Activated CD8-positive, alpha-beta memory T cell treated with anti-CD3 and anti-CD28 coated beads, Interleukin-2, amount 10 ng/mL, durations not matched to agents 7 days and 5 days (primary cell): ENCODE measurements at regions not wholly inside any gene's neighbourhood (a gene's known extent, or its start where the extent isn't known, plus 50 kb on each side); places are given as distances from the start of the nearest gene placed in this dataset.

Experiments
- ATAC-seq: fragments of 150-1000 bp; cut with Tn5 transposase; one replicate; pipeline ENCODE4 v1.10.0; 2021; ENCODE audit warnings: moderate library complexity
- CTCF ChIA-PET: fragments of 350-600 bp; sonication (Branson Sonifier 250); formaldehyde crosslinking; loops from one replicate; lab custom pipeline; 2021; ENCODE audit warnings: antibody characterized with exemption; lab: Charles Lee
- DNase-seq: peaks from one replicate; pipeline ENCODE4 v3.0.0-alpha.2; 2020
- H3K27ac Mint-ChIP-seq: one replicate; pipeline ENCODE4 v1.8.0; 2021; ENCODE audit warnings: mild to moderate bottlenecking, mixed read lengths
- H3K27me3 Mint-ChIP-seq: one replicate; pipeline ENCODE4 v1.8.0; 2021; ENCODE audit warnings: mixed read lengths
- H3K36me3 Mint-ChIP-seq: one replicate; pipeline ENCODE4 v1.8.0; 2021; ENCODE audit warnings: mild to moderate bottlenecking, mixed read lengths
- H3K4me1 Mint-ChIP-seq: one replicate; pipeline ENCODE4 v1.8.0; 2021; ENCODE audit warnings: mixed read lengths
- H3K4me3 Mint-ChIP-seq: one replicate; pipeline ENCODE4 v1.8.0; 2021; ENCODE audit warnings: mild to moderate bottlenecking, moderate library complexity, mixed read lengths
- H3K9me3 Mint-ChIP-seq: one replicate; pipeline ENCODE4 v1.8.0; 2022; ENCODE audit warnings: low read depth, mixed read lengths

GRCh38 chr5:1951165-1951816, 68.6 kb upstream of the IRX4 start:
- CTCF ChIA-PET = no interaction called here
- H3K4me1 Mint-ChIP-seq = no peaks in the 10 kb centered on the region
- DNase-seq (no peak), ATAC-seq (no peak)
- no peaks in the 10 kb centered on the region for H3K36me3 Mint-ChIP-seq
- H3K9me3 Mint-ChIP-seq = no peaks in the 10 kb centered on the region
- H3K4me3 Mint-ChIP-seq = no peak overlapping the region
- H3K27ac Mint-ChIP-seq = no peak overlapping the region
- peaks cover 20% of the 10 kb centered on the region for H3K27me3 Mint-ChIP-seq

GRCh38 chr5:1950708-1951103, 68.0 kb upstream of the IRX4 start:
- H3K27me3 Mint-ChIP-seq = peaks cover 20% of the 10 kb centered on the region
- CTCF ChIA-PET = no interaction called here
- no peaks in the 10 kb centered on the region for H3K4me1 Mint-ChIP-seq
- H3K27ac Mint-ChIP-seq = no peak overlapping the region
- no peaks in the 10 kb centered on the region for H3K9me3 Mint-ChIP-seq
- DNase-seq (no peak), ATAC-seq (no peak)
- H3K36me3 Mint-ChIP-seq = no peaks in the 10 kb centered on the region
- H3K4me3 Mint-ChIP-seq = no peak overlapping the region

GRCh38 chr5:1950096-1950707, 67.5 kb upstream of the IRX4 start:
- H3K4me3 Mint-ChIP-seq = no peak overlapping the region
- no peak for DNase-seq
- H3K27me3 Mint-ChIP-seq = peaks cover 20% of the 10 kb centered on the region
- no peak for ATAC-seq
- H3K9me3 Mint-ChIP-seq = no peaks in the 10 kb centered on the region
- no peaks in the 10 kb centered on the region for H3K36me3 Mint-ChIP-seq
- H3K27ac Mint-ChIP-seq = no peak overlapping the region
- CTCF ChIA-PET = no interaction called here
- no peaks in the 10 kb centered on the region for H3K4me1 Mint-ChIP-seq

- DNase-seq (no peak), ATAC-seq (no peak)
- no peaks in the 10 kb centered on the region for H3K9me3 Mint-ChIP-seq
- peaks cover 23% of the 10 kb centered on the region for H3K27me3 Mint-ChIP-seq
- no peak overlapping the region for H3K4me3 Mint-ChIP-seq
- no peak overlapping the region for H3K27ac Mint-ChIP-seq
- no peaks in the 10 kb centered on the region for H3K36me3 Mint-ChIP-seq
- H3K4me1 Mint-ChIP-seq = no peaks in the 10 kb centered on the region
- CTCF ChIA-PET = no interaction called here
Measured at GRCh38 chr5:1949253-1949652, 66.5 kb upstream of the IRX4 start.

GRCh38 chr5:1948663-1949191, 66.0 kb upstream of the IRX4 start:
- H3K9me3 Mint-ChIP-seq = no peaks in the 10 kb centered on the region
- no peak for DNase-seq
- H3K27me3 Mint-ChIP-seq = peaks cover 23% of the 10 kb centered on the region
- no peak overlapping the region for H3K27ac Mint-ChIP-seq
- no peaks in the 10 kb centered on the region for H3K36me3 Mint-ChIP-seq
- H3K4me1 Mint-ChIP-seq = no peaks in the 10 kb centered on the region
- no peak for ATAC-seq
- CTCF ChIA-PET = no interaction called here
- no peak overlapping the region for H3K4me3 Mint-ChIP-seq

GRCh38 chr5:1948111-1948510, 65.4 kb upstream of the IRX4 start:
- Mint-ChIP-seq H3K4me1 (no peaks in the 10 kb centered on the region), H3K27me3 (peaks cover 19% of the 10 kb centered on the region), H3K9me3 (no peaks in the 10 kb centered on the region), H3K36me3 (no peaks in the 10 kb centered on the region), H3K4me3 (no peak overlapping the region), H3K27ac (no peak overlapping the region)
- DNase-seq = no peak
- ATAC-seq = no peak
- CTCF ChIA-PET = no interaction called here

GRCh38 chr5:1946776-1947175, 64.1 kb upstream of the IRX4 start:
- CTCF ChIA-PET = no interaction called here
- H3K4me3 Mint-ChIP-seq = no peak overlapping the region
- peaks cover 12% of the 10 kb centered on the region for H3K27me3 Mint-ChIP-seq
- H3K36me3 Mint-ChIP-seq = no peaks in the 10 kb centered on the region
- DNase-seq (no peak), ATAC-seq (no peak)
- H3K27ac Mint-ChIP-seq = no peak overlapping the region
- no peaks in the 10 kb centered on the region for H3K9me3 Mint-ChIP-seq
- no peaks in the 10 kb centered on the region for H3K4me1 Mint-ChIP-seq

- Mint-ChIP-seq H3K4me3 (no peak overlapping the region), H3K27ac (no peak overlapping the region), H3K36me3 (no peaks in the 10 kb centered on the region), H3K9me3 (no peaks in the 10 kb centered on the region), H3K27me3 (peaks cover 12% of the 10 kb centered on the region), H3K4me1 (no peaks in the 10 kb centered on the region)
- ATAC-seq (no peak), DNase-seq (no peak)
- CTCF ChIA-PET = no interaction called here
Measured at GRCh38 chr5:1946122-1946677, 63.5 kb upstream of the IRX4 start.

- H3K27ac Mint-ChIP-seq = no peak overlapping the region
- DNase-seq = no peak
- CTCF ChIA-PET = no interaction called here
Measured at GRCh38 chr5:1945606-1946005, 62.9 kb upstream of the IRX4 start.

GRCh38 chr5:1944408-1944807, 61.7 kb upstream of the IRX4 start:
- Mint-ChIP-seq H3K36me3 (no peaks in the 10 kb centered on the region), H3K9me3 (no peaks in the 10 kb centered on the region), H3K4me3 (no peak overlapping the region), H3K4me1 (no peaks in the 10 kb centered on the region), H3K27ac (no peak overlapping the region), H3K27me3 (peaks cover 16% of the 10 kb centered on the region)
- CTCF ChIA-PET = no interaction called here
- ATAC-seq (no peak), DNase-seq (no peak)

More at GRCh38 chr5:1945606-1946005, 62.9 kb upstream of the IRX4 start:
- no peak for ATAC-seq
- no peaks in the 10 kb centered on the region for H3K9me3 Mint-ChIP-seq
- no peaks in the 10 kb centered on the region for H3K4me1 Mint-ChIP-seq
- H3K4me3 Mint-ChIP-seq = no peak overlapping the region
- no peaks in the 10 kb centered on the region for H3K36me3 Mint-ChIP-seq
- peaks cover 12% of the 10 kb centered on the region for H3K27me3 Mint-ChIP-seq

- ATAC-seq (no peak), DNase-seq (no peak)
- Mint-ChIP-seq H3K27me3 (peaks cover 16% of the 10 kb centered on the region), H3K4me1 (no peaks in the 10 kb centered on the region), H3K9me3 (no peaks in the 10 kb centered on the region), H3K4me3 (no peak overlapping the region), H3K27ac (no peak overlapping the region), H3K36me3 (no peaks in the 10 kb centered on the region)
- CTCF ChIA-PET = no interaction called here
Measured at GRCh38 chr5:1943481-1943880, 60.8 kb upstream of the IRX4 start.

- ATAC-seq (no peak), DNase-seq (no peak)
- Mint-ChIP-seq H3K27me3 (peaks cover 18% of the 10 kb centered on the region), H3K4me1 (no peaks in the 10 kb centered on the region), H3K9me3 (no peaks in the 10 kb centered on the region), H3K36me3 (no peaks in the 10 kb centered on the region), H3K27ac (no peak overlapping the region), H3K4me3 (no peak overlapping the region)
- CTCF ChIA-PET = no interaction called here
Measured at GRCh38 chr5:1942630-1943029, 59.9 kb upstream of the IRX4 start.

GRCh38 chr5:1942158-1942557, 59.4 kb upstream of the IRX4 start:
- no peak for DNase-seq
- no peak for ATAC-seq
- Mint-ChIP-seq H3K27ac (no peak overlapping the region), H3K4me3 (no peak overlapping the region), H3K9me3 (no peaks in the 10 kb centered on the region), H3K4me1 (no peaks in the 10 kb centered on the region), H3K27me3 (peaks cover 20% of the 10 kb centered on the region), H3K36me3 (no peaks in the 10 kb centered on the region)
- CTCF ChIA-PET = no interaction called here

GRCh38 chr5:1939256-1939655, 56.5 kb upstream of the IRX4 start:
- peaks cover 20% of the 10 kb centered on the region for H3K27me3 Mint-ChIP-seq
- CTCF ChIA-PET = no interaction called here

More at GRCh38 chr5:1939256-1939655, 56.5 kb upstream of the IRX4 start:
- H3K27ac Mint-ChIP-seq = no peak overlapping the region
- H3K9me3 Mint-ChIP-seq = no peaks in the 10 kb centered on the region
- no peak overlapping the region for H3K4me3 Mint-ChIP-seq
- DNase-seq = no peak
- no peaks in the 10 kb centered on the region for H3K4me1 Mint-ChIP-seq
- ATAC-seq = no peak
- H3K36me3 Mint-ChIP-seq = no peaks in the 10 kb centered on the region
